ENCODE measurements at regions not wholly inside any gene's neighbourhood (a gene's known extent, or its start where the extent isn't known, plus 50 kb on each side); places are given as distances from the start of the nearest gene placed in this dataset.

GRCh38 chr5:23648656-23649055, 141.2 kb downstream of the PRDM9 start:
- H3K4me1 ChIP-seq (ENCODE audit: control insufficient read depth in 1 of 2, extremely low read depth in 1 of 2, insufficient read depth in 2 of 2, low read length in 2 of 2): no peaks in the 10 kb centered on the region
- Mint-ChIP-seq H3K27ac (no peak overlapping the region), H3K4me3 (no peak overlapping the region), H3K27me3 (no peaks in the 10 kb centered on the region), H3K9me3 (peaks cover 21 to 25% (median 21%) of the 10 kb centered on the region in 3 donors), H3K36me3 (no peaks in the 10 kb centered on the region), H3K4me1 (no peaks in the 10 kb centered on the region)
- POLR2A ChIA-PET: no interaction called here
- no peak overlapping the region for H3K4me3 ChIP-seq (ENCODE audit: control insufficient read depth in 1 of 2, extremely low read depth in 1 of 2, low read length in 1 of 2)
- H3K27me3 ChIP-seq (replicated peaks in 1 of 2; ENCODE audit: control insufficient read depth in 2 of 2, extremely low read depth in 1 of 2, insufficient read depth in 2 of 2, low read length in 1 of 2): no peaks in the 10 kb centered on the region
- DNase-seq (no peak), ATAC-seq (replicated peaks in 1 of 4) (no peak)
- no peak overlapping the region for H3K27ac ChIP-seq (ENCODE audit: low read length)
- no CpG with 5 or more reads among the region's 1 CpG for WGBS (ENCODE audit: insufficient coverage)
- no peaks in the 10 kb centered on the region for H3K9me3 ChIP-seq
- no peaks in the 10 kb centered on the region for H3K36me3 ChIP-seq (ENCODE audit: control insufficient read depth in 2 of 2, extremely low read depth in 1 of 2, insufficient read depth in 1 of 2, low read length in 1 of 2)
- CTCF ChIA-PET: no interaction called here

GRCh38 chr5:23649594-23649993, 142.2 kb downstream of the PRDM9 start:
- POLR2A ChIA-PET: no interaction called here
- WGBS (ENCODE audit: insufficient coverage): 86% methylated on average over 4 of the region's 4 CpGs
- no peaks in the 10 kb centered on the region for H3K36me3 Mint-ChIP-seq

GRCh38 chr5:23655674-23656073, 148.3 kb downstream of the PRDM9 start:
- no peak for DNase-seq
- no peak for ATAC-seq (replicated peaks in 1 of 4)
- Histone ChIP-seq H3K4me3 (ENCODE audit: control insufficient read depth in 1 of 2, extremely low read depth in 1 of 2, low read length in 1 of 2) (no peak overlapping the region), H3K27ac (ENCODE audit: low read length) (no peak overlapping the region), H3K36me3 (ENCODE audit: control insufficient read depth in 2 of 2, extremely low read depth in 1 of 2, insufficient read depth in 1 of 2, low read length in 1 of 2) (no peaks in the 10 kb centered on the region), H3K4me1 (ENCODE audit: control insufficient read depth in 1 of 2, extremely low read depth in 1 of 2, insufficient read depth in 2 of 2, low read length in 2 of 2) (no peaks in the 10 kb centered on the region), H3K27me3 (replicated peaks in 1 of 2; ENCODE audit: control insufficient read depth in 2 of 2, extremely low read depth in 1 of 2, insufficient read depth in 2 of 2, low read length in 1 of 2) (no peaks in the 10 kb centered on the region), H3K9me3 (peaks cover 2% of the 10 kb centered on the region)
- H3K4me1 Mint-ChIP-seq: no peaks in the 10 kb centered on the region
- POLR2A ChIA-PET: no interaction called here
- 85% methylated on average over 2 of the region's 2 CpGs for WGBS (ENCODE audit: insufficient coverage)
- no peaks in the 10 kb centered on the region for H3K36me3 Mint-ChIP-seq
- CTCF ChIA-PET: no interaction called here
- H3K4me3 Mint-ChIP-seq: no peak overlapping the region
- no peak overlapping the region for H3K27ac Mint-ChIP-seq
- H3K27me3 Mint-ChIP-seq: no peaks in the 10 kb centered on the region
- peaks cover 9 to 25% (median 15%) of the 10 kb centered on the region in 3 donors for H3K9me3 Mint-ChIP-seq

More at GRCh38 chr5:23649594-23649993, 142.2 kb downstream of the PRDM9 start:
- Histone ChIP-seq H3K27ac (ENCODE audit: low read length) (no peak overlapping the region), H3K4me1 (ENCODE audit: control insufficient read depth in 1 of 2, extremely low read depth in 1 of 2, insufficient read depth in 2 of 2, low read length in 2 of 2) (no peaks in the 10 kb centered on the region), H3K27me3 (replicated peaks in 1 of 2; ENCODE audit: control insufficient read depth in 2 of 2, extremely low read depth in 1 of 2, insufficient read depth in 2 of 2, low read length in 1 of 2) (no peaks in the 10 kb centered on the region), H3K9me3 (no peaks in the 10 kb centered on the region), H3K36me3 (ENCODE audit: control insufficient read depth in 2 of 2, extremely low read depth in 1 of 2, insufficient read depth in 1 of 2, low read length in 1 of 2) (no peaks in the 10 kb centered on the region), H3K4me3 (ENCODE audit: control insufficient read depth in 1 of 2, extremely low read depth in 1 of 2, low read length in 1 of 2) (no peak overlapping the region)
- no peak for DNase-seq
- H3K4me3 Mint-ChIP-seq: no peak overlapping the region
- H3K27me3 Mint-ChIP-seq: no peaks in the 10 kb centered on the region
- CTCF ChIA-PET: no interaction called here
- H3K9me3 Mint-ChIP-seq: peaks cover 21 to 27% (median 24%) of the 10 kb centered on the region in 3 donors
- H3K4me1 Mint-ChIP-seq: no peaks in the 10 kb centered on the region
- no peak overlapping the region for H3K27ac Mint-ChIP-seq
- no peak for ATAC-seq (replicated peaks in 1 of 4)

GRCh38 chr5:23675456-23675855, 168.0 kb downstream of the PRDM9 start:
- POLR2A ChIA-PET: no interaction called here
- no CpG with 5 or more reads among the region's 1 CpG for WGBS (ENCODE audit: insufficient coverage)
- CTCF ChIA-PET: no interaction called here
- Mint-ChIP-seq H3K4me1 (no peaks in the 10 kb centered on the region), H3K36me3 (no peaks in the 10 kb centered on the region), H3K27me3 (no peaks in the 10 kb centered on the region), H3K4me3 (no peak overlapping the region), H3K27ac (no peak overlapping the region), H3K9me3 (peaks cover 12 to 17% (median 15%) of the 10 kb centered on the region in 3 donors)
- ATAC-seq (replicated peaks in 1 of 4) (no peak), DNase-seq (no peak)
- Histone ChIP-seq H3K9me3 (no peaks in the 10 kb centered on the region), H3K27me3 (replicated peaks in 1 of 2; ENCODE audit: control insufficient read depth in 2 of 2, extremely low read depth in 1 of 2, insufficient read depth in 2 of 2, low read length in 1 of 2) (no peaks in the 10 kb centered on the region), H3K4me1 (ENCODE audit: control insufficient read depth in 1 of 2, extremely low read depth in 1 of 2, insufficient read depth in 2 of 2, low read length in 2 of 2) (no peaks in the 10 kb centered on the region), H3K4me3 (ENCODE audit: control insufficient read depth in 1 of 2, extremely low read depth in 1 of 2, low read length in 1 of 2) (no peak overlapping the region), H3K36me3 (ENCODE audit: control insufficient read depth in 2 of 2, extremely low read depth in 1 of 2, insufficient read depth in 1 of 2, low read length in 1 of 2) (no peaks in the 10 kb centered on the region), H3K27ac (ENCODE audit: low read length) (no peak overlapping the region)

GRCh38 chr5:23677996-23678395, 170.6 kb downstream of the PRDM9 start:
- H3K4me3 ChIP-seq (ENCODE audit: control insufficient read depth in 1 of 2, extremely low read depth in 1 of 2, low read length in 1 of 2): no peak overlapping the region
- no CpG with 5 or more reads among the region's 1 CpG for WGBS (ENCODE audit: insufficient coverage)
- DNase-seq: no peak
- Mint-ChIP-seq H3K4me1 (no peaks in the 10 kb centered on the region), H3K36me3 (no peaks in the 10 kb centered on the region), H3K4me3 (no peak overlapping the region), H3K27ac (no peak overlapping the region), H3K9me3 (peaks cover 9 to 17% (median 13%) of the 10 kb centered on the region in 3 donors), H3K27me3 (no peaks in the 10 kb centered on the region)
- no peaks in the 10 kb centered on the region for H3K4me1 ChIP-seq (ENCODE audit: control insufficient read depth in 1 of 2, extremely low read depth in 1 of 2, insufficient read depth in 2 of 2, low read length in 2 of 2)
- no peak overlapping the region for H3K27ac ChIP-seq (ENCODE audit: low read length)
- POLR2A ChIA-PET: interaction anchor here in 1 of 2 donors (0.7 kb wide), 1 partner anchor 22 kb away, joined by 4 read pairs; no protein-coding TSS in a partner anchor
- H3K36me3 ChIP-seq (ENCODE audit: control insufficient read depth in 2 of 2, extremely low read depth in 1 of 2, insufficient read depth in 1 of 2, low read length in 1 of 2): no peaks in the 10 kb centered on the region
- CTCF ChIA-PET: no interaction called here
- no peaks in the 10 kb centered on the region for H3K27me3 ChIP-seq (replicated peaks in 1 of 2; ENCODE audit: control insufficient read depth in 2 of 2, extremely low read depth in 1 of 2, insufficient read depth in 2 of 2, low read length in 1 of 2)
- no peaks in the 10 kb centered on the region for H3K9me3 ChIP-seq
- ATAC-seq (replicated peaks in 1 of 4): no peak

- H3K4me3 ChIP-seq (ENCODE audit: control insufficient read depth in 1 of 2, extremely low read depth in 1 of 2, low read length in 1 of 2): no peak overlapping the region
- H3K27me3 ChIP-seq (replicated peaks in 1 of 2; ENCODE audit: control insufficient read depth in 2 of 2, extremely low read depth in 1 of 2, insufficient read depth in 2 of 2, low read length in 1 of 2): no peaks in the 10 kb centered on the region
- Mint-ChIP-seq H3K9me3 (peaks cover 24 to 27% (median 25%) of the 10 kb centered on the region in 3 donors), H3K4me1 (no peaks in the 10 kb centered on the region), H3K27me3 (no peaks in the 10 kb centered on the region), H3K4me3 (no peak overlapping the region), H3K36me3 (no peaks in the 10 kb centered on the region), H3K27ac (no peak overlapping the region)
- ATAC-seq (replicated peaks in 1 of 4): no peak
- H3K9me3 ChIP-seq: no peaks in the 10 kb centered on the region
- DNase-seq: no peak
- H3K4me1 ChIP-seq (ENCODE audit: control insufficient read depth in 1 of 2, extremely low read depth in 1 of 2, insufficient read depth in 2 of 2, low read length in 2 of 2): no peaks in the 10 kb centered on the region
- ChIA-PET POLR2A (no interaction called here), CTCF (no interaction called here)
- H3K36me3 ChIP-seq (ENCODE audit: control insufficient read depth in 2 of 2, extremely low read depth in 1 of 2, insufficient read depth in 1 of 2, low read length in 1 of 2): no peaks in the 10 kb centered on the region
- no peak overlapping the region for H3K27ac ChIP-seq (ENCODE audit: low read length)
- 43% methylated on average over 1 of the region's 2 CpGs for WGBS (ENCODE audit: insufficient coverage)
Observed at GRCh38 chr5:23684103-23684502, 176.7 kb downstream of the PRDM9 start.
